ENCODE measurements at regions not wholly inside any gene's neighbourhood (a gene's known extent, or its start where the extent isn't known, plus 50 kb on each side); places are given as distances from the start of the nearest gene placed in this dataset.

DNA sequence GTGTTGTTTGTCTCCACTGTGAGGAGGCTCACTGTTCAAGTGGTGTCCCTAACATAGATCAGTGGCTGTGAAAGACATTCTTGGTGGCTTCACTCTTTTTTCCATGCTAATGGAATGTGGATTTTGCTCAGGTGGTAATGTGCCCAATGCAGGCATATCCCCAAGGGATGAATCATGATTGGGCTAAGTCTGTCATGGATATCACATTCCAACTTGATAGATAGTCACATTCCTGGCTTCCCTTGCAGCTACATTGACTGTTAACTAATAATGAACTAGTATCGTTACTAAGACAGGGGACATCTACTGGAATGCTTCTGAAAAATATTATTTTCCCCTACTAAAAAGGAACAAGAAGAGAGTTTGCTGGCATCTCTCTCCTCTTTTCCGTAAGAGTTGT lies 86.3 kb upstream of the SOD1 start:
- TF ChIP-seq, protein P1, sequence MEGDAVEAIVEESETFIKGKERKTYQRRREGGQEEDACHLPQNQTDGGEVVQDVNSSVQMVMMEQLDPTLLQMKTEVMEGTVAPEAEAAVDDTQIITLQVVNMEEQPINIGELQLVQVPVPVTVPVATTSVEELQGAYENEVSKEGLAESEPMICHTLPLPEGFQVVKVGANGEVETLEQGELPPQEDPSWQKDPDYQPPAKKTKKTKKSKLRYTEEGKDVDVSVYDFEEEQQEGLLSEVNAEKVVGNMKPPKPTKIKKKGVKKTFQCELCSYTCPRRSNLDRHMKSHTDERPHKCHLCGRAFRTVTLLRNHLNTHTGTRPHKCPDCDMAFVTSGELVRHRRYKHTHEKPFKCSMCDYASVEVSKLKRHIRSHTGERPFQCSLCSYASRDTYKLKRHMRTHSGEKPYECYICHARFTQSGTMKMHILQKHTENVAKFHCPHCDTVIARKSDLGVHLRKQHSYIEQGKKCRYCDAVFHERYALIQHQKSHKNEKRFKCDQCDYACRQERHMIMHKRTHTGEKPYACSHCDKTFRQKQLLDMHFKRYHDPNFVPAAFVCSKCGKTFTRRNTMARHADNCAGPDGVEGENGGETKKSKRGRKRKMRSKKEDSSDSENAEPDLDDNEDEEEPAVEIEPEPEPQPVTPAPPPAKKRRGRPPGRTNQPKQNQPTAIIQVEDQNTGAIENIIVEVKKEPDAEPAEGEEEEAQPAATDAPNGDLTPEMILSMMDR (IDR thresholded peaks at IDR 0.05; ENCODE audit: control extremely low read depth, extremely low read depth, low read depth, missing control alignments) = no peak
- POLR2A ChIA-PET = no interaction called here
- no peak for DNase-seq (ENCODE audit: extremely low spot score)
- CTCF ChIA-PET = interaction anchor here (1.1 kb wide), 1 partner anchor 17 kb away, joined by 3 read pairs; no protein-coding TSS in a partner anchor

DNA sequence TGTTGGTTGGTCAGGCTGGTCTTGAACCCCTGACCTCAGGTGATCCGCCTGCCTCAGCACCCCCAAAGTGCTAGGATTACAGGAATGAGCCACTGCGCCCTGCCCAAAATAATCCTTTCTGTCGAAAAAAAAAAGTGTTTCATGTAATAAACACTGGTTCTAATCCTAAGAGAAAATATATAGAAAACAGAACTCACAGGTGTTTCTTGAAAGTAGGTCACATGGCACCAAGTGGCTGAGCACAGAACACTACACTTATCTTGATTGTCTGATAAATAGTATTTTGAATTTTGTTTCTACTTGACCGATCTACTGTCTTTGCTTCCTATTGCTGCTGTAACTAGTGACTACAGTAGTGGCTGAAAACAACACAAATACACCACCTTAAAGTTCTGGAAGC lies 87.6 kb upstream of the SOD1 start:
- TF ChIP-seq, protein P1 (IDR thresholded peaks at IDR 0.05; ENCODE audit: control extremely low read depth, extremely low read depth, low read depth, missing control alignments) = no peak
- POLR2A ChIA-PET = no interaction called here
- CTCF ChIA-PET = interaction anchor here (1.2 to 2.5 kb wide), 3 partner anchors 10 to 15 kb away, joined by 3 to 16 read pairs (median 3); no protein-coding TSS in a partner anchor
- no peak for DNase-seq (ENCODE audit: extremely low spot score)

DNA sequence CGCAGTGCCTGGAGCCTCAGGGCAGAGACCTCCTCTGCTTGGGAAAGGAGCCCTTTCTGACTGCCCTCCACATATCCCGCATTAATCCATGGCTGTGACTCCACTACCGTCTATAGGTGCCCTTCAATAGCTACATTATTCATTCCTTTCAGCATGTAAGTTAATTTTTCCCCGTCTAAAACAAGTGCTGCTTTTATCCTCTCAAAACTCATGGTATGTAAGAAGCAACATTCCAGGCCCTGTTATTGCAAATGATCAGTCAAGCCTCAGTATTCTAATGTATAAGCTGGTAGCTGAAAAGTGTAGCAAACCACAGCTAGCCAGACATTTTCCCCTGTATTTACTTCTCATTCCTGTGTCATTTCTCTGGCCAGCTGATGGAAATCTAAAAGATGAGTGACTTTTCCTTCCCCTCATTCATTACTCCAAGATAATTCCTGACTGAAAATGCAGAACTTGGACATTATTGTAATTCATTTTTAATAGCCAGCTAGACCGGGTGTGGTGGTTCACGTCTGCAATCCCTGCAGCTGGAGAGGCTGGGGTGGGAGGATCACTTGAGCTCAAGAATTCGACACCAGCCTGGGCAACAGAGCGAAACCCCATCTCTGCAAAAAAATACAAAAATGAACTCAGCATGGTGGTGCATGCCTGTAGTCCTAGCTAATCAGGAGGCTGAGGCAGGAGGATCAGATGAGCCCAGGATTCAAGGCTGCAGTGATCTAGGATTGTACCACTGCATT lies 88.5 kb upstream of the SOD1 start:
- CTCF ChIA-PET = interaction anchor here (0.6 to 2.5 kb wide), 6 partner anchors 9 to 463 kb away, joined by 3 to 16 read pairs (median 3); no protein-coding TSS in a partner anchor
- POLR2A ChIA-PET = no interaction called here
- no peak for DNase-seq (ENCODE audit: extremely low spot score)
- TF ChIP-seq, protein P1 (IDR thresholded peaks at IDR 0.05; ENCODE audit: control extremely low read depth, extremely low read depth, low read depth, missing control alignments) = no peak

DNA sequence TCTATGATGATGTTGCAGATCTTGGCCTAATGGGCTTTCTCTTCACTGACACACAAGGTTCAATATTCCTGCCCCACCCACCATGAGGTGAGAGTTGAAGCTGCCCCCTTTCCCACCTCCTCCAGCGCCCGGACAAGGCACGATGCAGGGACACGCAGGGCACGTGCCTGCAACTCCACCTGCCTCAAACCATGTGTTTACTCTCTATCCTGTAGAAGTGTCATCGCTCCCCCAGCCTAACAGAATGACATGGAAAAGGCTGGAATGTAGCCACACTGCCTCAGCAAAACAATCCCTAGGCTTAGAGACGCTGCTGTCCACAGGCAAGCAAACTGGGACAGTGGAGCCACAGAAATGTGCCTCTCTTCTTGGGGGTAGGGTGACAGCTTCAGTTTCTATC lies 92.9 kb upstream of the SOD1 start:
- ChIA-PET CTCF (no interaction called here), POLR2A (no interaction called here)
- TF ChIP-seq, protein P1 (IDR thresholded peaks at IDR 0.05; ENCODE audit: control extremely low read depth, extremely low read depth, low read depth, missing control alignments) = no peak
- DNase-seq (ENCODE audit: extremely low spot score) = no peak

DNA sequence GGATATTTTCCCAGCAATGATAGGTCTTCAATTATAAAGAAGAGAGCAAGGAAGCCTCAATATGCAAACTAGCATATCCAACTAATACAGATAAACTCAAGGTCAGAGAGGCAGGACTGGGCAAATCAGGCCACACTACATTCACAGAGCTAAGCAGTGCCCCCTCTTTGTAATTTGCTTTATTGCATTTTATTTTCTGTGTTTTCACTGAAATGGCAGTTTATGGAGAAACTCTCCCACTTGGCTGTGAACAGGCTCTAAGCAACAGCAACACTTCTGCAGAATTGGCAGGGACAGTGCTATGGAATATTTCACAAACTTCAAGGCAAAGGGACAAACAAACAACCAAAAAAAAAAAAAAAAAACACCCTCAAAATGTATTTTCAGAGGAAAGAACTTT lies 93.4 kb upstream of the SOD1 start:
- POLR2A ChIA-PET = no interaction called here
- DNase-seq (ENCODE audit: extremely low spot score) = no peak
- TF ChIP-seq, protein P1 (IDR thresholded peaks at IDR 0.05; ENCODE audit: control extremely low read depth, extremely low read depth, low read depth, missing control alignments) = no peak
- CTCF ChIA-PET = no interaction called here

DNA sequence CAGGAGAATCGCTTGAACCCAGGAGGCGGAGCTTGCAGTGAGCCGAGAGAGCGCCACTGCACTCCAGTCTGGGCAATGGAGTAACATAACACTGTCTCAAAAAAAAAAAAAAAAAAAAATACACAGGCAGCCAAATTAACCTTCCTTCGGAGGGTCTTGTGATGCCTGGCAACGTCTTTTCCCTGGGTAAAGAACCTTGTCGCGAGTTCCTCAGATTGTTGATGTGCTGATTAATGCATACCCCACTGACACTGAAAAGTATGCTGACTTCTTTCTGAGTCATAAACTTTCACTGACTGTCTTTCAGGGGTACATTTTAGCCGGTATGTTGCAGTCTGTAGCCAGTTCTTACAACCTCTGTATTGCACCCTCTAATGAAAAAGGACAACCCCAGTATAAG lies 95.1 kb upstream of the SOD1 start:
- DNase-seq (ENCODE audit: extremely low spot score) = no peak
- POLR2A ChIA-PET = no interaction called here
- TF ChIP-seq, protein P1 (IDR thresholded peaks at IDR 0.05; ENCODE audit: control extremely low read depth, extremely low read depth, low read depth, missing control alignments) = no peak
- CTCF ChIA-PET = no interaction called here

Measured in GM10248 (cell line).